C4-2B (cell line): ENCODE measurements at regions not wholly inside any gene's neighbourhood (a gene's known extent, or its start where the extent isn't known, plus 50 kb on each side); places are given as distances from the start of the nearest gene placed in this dataset.

Experiments used
- ZFX ChIP-seq: fragments of 450-650 bp; IDR thresholded peaks from 2 replicates; pipeline ENCODE4 v1.6.1; 2017
- TF ChIP-seq, protein P1 (sequence below): fragments of 450-650 bp; conservative IDR thresholded peaks from 2 replicates; pipeline ENCODE4 v1.5.1; 2017; ENCODE audit warnings: mild to moderate bottlenecking

GRCh38 chr3:153951276-153951675 lies 169.9 kb upstream of the ARHGEF26 start:
- TF ChIP-seq, protein P1, sequence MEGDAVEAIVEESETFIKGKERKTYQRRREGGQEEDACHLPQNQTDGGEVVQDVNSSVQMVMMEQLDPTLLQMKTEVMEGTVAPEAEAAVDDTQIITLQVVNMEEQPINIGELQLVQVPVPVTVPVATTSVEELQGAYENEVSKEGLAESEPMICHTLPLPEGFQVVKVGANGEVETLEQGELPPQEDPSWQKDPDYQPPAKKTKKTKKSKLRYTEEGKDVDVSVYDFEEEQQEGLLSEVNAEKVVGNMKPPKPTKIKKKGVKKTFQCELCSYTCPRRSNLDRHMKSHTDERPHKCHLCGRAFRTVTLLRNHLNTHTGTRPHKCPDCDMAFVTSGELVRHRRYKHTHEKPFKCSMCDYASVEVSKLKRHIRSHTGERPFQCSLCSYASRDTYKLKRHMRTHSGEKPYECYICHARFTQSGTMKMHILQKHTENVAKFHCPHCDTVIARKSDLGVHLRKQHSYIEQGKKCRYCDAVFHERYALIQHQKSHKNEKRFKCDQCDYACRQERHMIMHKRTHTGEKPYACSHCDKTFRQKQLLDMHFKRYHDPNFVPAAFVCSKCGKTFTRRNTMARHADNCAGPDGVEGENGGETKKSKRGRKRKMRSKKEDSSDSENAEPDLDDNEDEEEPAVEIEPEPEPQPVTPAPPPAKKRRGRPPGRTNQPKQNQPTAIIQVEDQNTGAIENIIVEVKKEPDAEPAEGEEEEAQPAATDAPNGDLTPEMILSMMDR: no peak
- TF ChIP-seq ZFX: no peak
